H9 (cell line): ENCODE measurements at regions not wholly inside any gene's neighbourhood (a gene's known extent, or its start where the extent isn't known, plus 50 kb on each side); places are given as distances from the start of the nearest gene placed in this dataset.

Source experiments
- DNase-seq: peaks from one replicate; pipeline ENCODE4 v3.0.0-alpha.2; 2017
- H2AFZ ChIP-seq: one replicate; pipeline ENCODE4 v1.6.1; 2013; ENCODE audit warnings: mild to moderate bottlenecking, low read length, control low read depth, moderate library complexity
- H2AK5ac ChIP-seq: 2 replicates; pipeline ENCODE4 v1.6.1; 2013; ENCODE audit warnings: low read length, control low read depth, mixed read lengths; ENCODE audit not compliant: insufficient read length
- H2BK120ac ChIP-seq: one replicate; pipeline ENCODE4 v1.6.1; 2013; ENCODE audit warnings: low read depth, mild to moderate bottlenecking, low read length, control low read depth, inconsistent platforms; ENCODE audit not compliant: poor library complexity, severe bottlenecking
- H2BK12ac ChIP-seq: 2 replicates; pipeline ENCODE4 v1.6.1; 2013; ENCODE audit warnings: low read length, control low read depth, mixed read lengths, low read depth; ENCODE audit not compliant: insufficient read length
- H2BK15ac ChIP-seq: 2 replicates; pipeline ENCODE4 v1.6.1; 2013; ENCODE audit warnings: low read depth, low read length, control low read depth
- H2BK20ac ChIP-seq: one replicate; pipeline ENCODE4 v1.6.1; 2013; ENCODE audit warnings: low read depth, mild to moderate bottlenecking, low read length, control low read depth, inconsistent platforms; ENCODE audit not compliant: poor library complexity, severe bottlenecking
- H2BK5ac ChIP-seq: 2 replicates; pipeline ENCODE4 v1.6.1; 2013; ENCODE audit warnings: low read length, control low read depth, mixed read lengths; ENCODE audit not compliant: insufficient read length
- H3K14ac ChIP-seq: 2 replicates; pipeline ENCODE4 v1.6.1; 2013; ENCODE audit warnings: low read length, control low read depth; ENCODE audit not compliant: insufficient read depth
- H3K18ac ChIP-seq: 2 replicates; pipeline ENCODE4 v1.6.1; 2013; ENCODE audit warnings: low read depth, mild to moderate bottlenecking, mixed read lengths, low read length, control low read depth; ENCODE audit not compliant: insufficient read length
- H3K23ac ChIP-seq: 2 replicates; pipeline ENCODE4 v1.6.1; 2013; ENCODE audit warnings: low read length, control low read depth, mixed read lengths, low read depth; ENCODE audit not compliant: insufficient read length
- H3K23me2 ChIP-seq: 2 replicates; pipeline ENCODE4 v1.6.1; 2013; ENCODE audit warnings: low read depth, mild to moderate bottlenecking, mixed read lengths, low read length, control low read depth; ENCODE audit not compliant: insufficient read length, poor library complexity, severe bottlenecking
- H3K27ac ChIP-seq: 2 replicates; pipeline ENCODE4 v1.5.1; 2013; ENCODE audit warnings: low read length, control low read depth, mixed read lengths, low read depth; ENCODE audit not compliant: insufficient read length
- H3K27me3 ChIP-seq: 2 replicates; pipeline ENCODE4 v1.6.1; 2013; ENCODE audit warnings: low read length, control low read depth, inconsistent platforms; ENCODE audit not compliant: insufficient read depth
- H3K4ac ChIP-seq: 2 replicates; pipeline ENCODE4 v1.6.1; 2013; ENCODE audit warnings: low read depth, mild to moderate bottlenecking, control low read depth, inconsistent platforms, low read length, moderate library complexity
- H3K4me1 ChIP-seq: 2 replicates; pipeline ENCODE4 v1.6.1; 2013; ENCODE audit warnings: low read length, control low read depth, inconsistent platforms; ENCODE audit not compliant: insufficient read depth
- H3K4me2 ChIP-seq: 2 replicates; pipeline ENCODE4 v1.6.1; 2013; ENCODE audit warnings: low read length, control low read depth, mixed read lengths; ENCODE audit not compliant: insufficient read length, insufficient read depth
- H3K56ac ChIP-seq: 2 replicates; pipeline ENCODE4 v1.6.1; 2013; ENCODE audit warnings: low read depth, mild to moderate bottlenecking, mixed read lengths, low read length, control low read depth; ENCODE audit not compliant: insufficient read length
- H3K79me1 ChIP-seq: 2 replicates; pipeline ENCODE4 v1.6.1; 2013; ENCODE audit warnings: low read depth, mild to moderate bottlenecking, moderate library complexity, low read length, control low read depth, inconsistent platforms; ENCODE audit not compliant: insufficient read depth, poor library complexity, severe bottlenecking
- H3K79me2 ChIP-seq: 2 replicates; pipeline ENCODE4 v1.6.1; 2013; ENCODE audit warnings: low read length, control low read depth, inconsistent platforms; ENCODE audit not compliant: insufficient read depth
- H3K9ac ChIP-seq: 2 replicates; pipeline ENCODE4 v1.6.1; 2013; ENCODE audit warnings: low read length, control low read depth, mixed read lengths; ENCODE audit not compliant: insufficient read length; ENCODE audit errors: extremely low read depth
- H3K9me3 ChIP-seq: one replicate; pipeline ENCODE4 v1.6.1; 2013; ENCODE audit warnings: low read depth, low read length, inconsistent platforms; ENCODE audit not compliant: control insufficient read depth
- H3T11ph ChIP-seq: one replicate; pipeline ENCODE4 v1.6.1; 2013; ENCODE audit warnings: mild to moderate bottlenecking, low read length, control low read depth, inconsistent platforms
- H4K20me1 ChIP-seq: one replicate; pipeline ENCODE4 v1.6.1; 2013; ENCODE audit not compliant: control insufficient read depth, insufficient read length, insufficient read depth
- H4K5ac ChIP-seq: 2 replicates; pipeline ENCODE4 v1.6.1; 2013; ENCODE audit warnings: low read depth, mild to moderate bottlenecking, mixed read lengths, low read length, control low read depth; ENCODE audit not compliant: insufficient read length
- H4K8ac ChIP-seq: replicated peaks from 2 replicates; pipeline ENCODE4 v1.6.1; 2013; ENCODE audit warnings: low read length, control low read depth, mixed read lengths, low read depth; ENCODE audit not compliant: insufficient read length
- H4K91ac ChIP-seq: 2 replicates; pipeline ENCODE4 v1.6.1; 2013; ENCODE audit warnings: low read depth, mild to moderate bottlenecking, moderate library complexity, mixed read lengths, low read length, control low read depth; ENCODE audit not compliant: insufficient read length
- H3K27ac Mint-ChIP-seq, 3 experiments: 2 replicates in 2 of 3; 3 replicates in 1 of 3; pipeline ENCODE4 v1.8.0; 2020 to 2021; ENCODE audit warnings: mixed read lengths in 3 of 3, mild to moderate bottlenecking in 1 of 3, moderate library complexity in 1 of 3
- H3K27me3 Mint-ChIP-seq: 2 replicates; pipeline ENCODE4 v1.8.0; 2021; ENCODE audit warnings: low read depth, mild to moderate bottlenecking, moderate library complexity, mixed read lengths
- H3K36me3 Mint-ChIP-seq, 3 experiments: 2 replicates in 2 of 3; 3 replicates in 1 of 3; pipeline ENCODE4 v1.8.0; 2020 to 2021; ENCODE audit warnings: low read depth in 3 of 3, mixed read lengths in 3 of 3; ENCODE audit not compliant: insufficient read depth in 1 of 3
- H3K4me1 Mint-ChIP-seq, 2 experiments: 2 replicates each; pipeline ENCODE4 v1.8.0; 2020; ENCODE audit warnings: mixed read lengths in 2 of 2
- H3K4me3 Mint-ChIP-seq, 2 experiments: 2 replicates in 1 of 2; 3 replicates in 1 of 2; pipeline ENCODE4 v1.8.0; 2020 to 2021; ENCODE audit warnings: mild to moderate bottlenecking in 2 of 2, mixed read lengths in 2 of 2, moderate library complexity in 1 of 2
- H3K9me3 Mint-ChIP-seq, 2 experiments: 2 replicates in 1 of 2; 3 replicates in 1 of 2; pipeline ENCODE4 v1.8.0; 2020; ENCODE audit warnings: mild to moderate bottlenecking in 2 of 2, mixed read lengths in 2 of 2, moderate library complexity in 1 of 2
- WGBS: extraction: QIAGEN DNeasy Blood & Tissue Kit; methylation state at CpG from one replicate; pipeline ENCODE4 v1.1.7; 2013; ENCODE audit warnings: missing lambda C conversion rate, low lambda C conversion rate, mixed read lengths; ENCODE audit not compliant: insufficient read length; ENCODE audit errors: extremely low coverage; 5-methylcytosine and 5-hydroxymethylcytosine counted together
- TF ChIP-seq, protein P1 (sequence below): fragments of 200-600 bp; sonication (generic); conservative IDR thresholded peaks from 3 replicates; pipeline ENCODE4 v1.8.0; 2021; ENCODE audit warnings: antibody characterized with exemption, mild to moderate bottlenecking

DNA sequence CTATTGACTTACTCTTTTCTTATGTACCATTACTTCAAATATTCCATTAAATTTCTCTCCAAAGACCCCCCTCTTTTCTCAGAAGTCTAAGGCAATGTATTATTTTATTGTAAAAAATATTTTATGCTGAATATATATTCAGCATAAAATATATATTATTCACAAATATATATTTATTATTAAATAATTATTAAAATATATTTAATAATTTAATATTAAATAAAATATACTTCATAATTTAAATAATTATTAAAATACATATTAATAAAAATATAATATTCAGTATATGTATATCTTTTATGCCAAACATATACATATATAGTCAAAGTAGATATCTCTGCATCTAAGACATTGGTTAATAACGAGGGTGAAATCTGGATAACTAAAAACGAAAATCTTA lies 418.4 kb downstream of the GASK1B start:
- Histone ChIP-seq H2AK5ac (no peak overlapping the region), H2BK120ac (no peak overlapping the region), H2BK5ac (no peak overlapping the region), H3K79me1 (no peaks in the 10 kb centered on the region), H3K4ac (no peak overlapping the region), H4K20me1 (no peaks in the 10 kb centered on the region), H3K79me2 (no peaks in the 10 kb centered on the region), H3K56ac (no peak overlapping the region), H2BK15ac (no peak overlapping the region), H3K4me1 (no peaks in the 10 kb centered on the region), H3K14ac (no peak overlapping the region), H3K9ac (no peak overlapping the region), H4K8ac (no peak overlapping the region), H3K4me2 (no peak overlapping the region), H3K18ac (no peak overlapping the region), H3K23me2 (no peaks in the 10 kb centered on the region), H2BK12ac (no peak overlapping the region), H2BK20ac (no peak overlapping the region), H3K23ac (no peak overlapping the region), H4K91ac (no peak overlapping the region), H3K27ac (no peak overlapping the region), H2AFZ (no peak overlapping the region), H3K27me3 (no peaks in the 10 kb centered on the region), H4K5ac (no peak overlapping the region), H3K9me3 (no peaks in the 10 kb centered on the region), H3T11ph (no peak overlapping the region)
- H3K4me1 Mint-ChIP-seq = no peaks in the 10 kb centered on the region
- H3K4me3 Mint-ChIP-seq = no peak overlapping the region
- DNase-seq = no peak
- WGBS = no CpG with 5 or more reads among the region's 2 CpGs
- peaks cover 0 to 11% of the 10 kb centered on the region in 2 experiments; a peak in 4 of 5 replicates for H3K9me3 Mint-ChIP-seq
- TF ChIP-seq, protein P1, sequence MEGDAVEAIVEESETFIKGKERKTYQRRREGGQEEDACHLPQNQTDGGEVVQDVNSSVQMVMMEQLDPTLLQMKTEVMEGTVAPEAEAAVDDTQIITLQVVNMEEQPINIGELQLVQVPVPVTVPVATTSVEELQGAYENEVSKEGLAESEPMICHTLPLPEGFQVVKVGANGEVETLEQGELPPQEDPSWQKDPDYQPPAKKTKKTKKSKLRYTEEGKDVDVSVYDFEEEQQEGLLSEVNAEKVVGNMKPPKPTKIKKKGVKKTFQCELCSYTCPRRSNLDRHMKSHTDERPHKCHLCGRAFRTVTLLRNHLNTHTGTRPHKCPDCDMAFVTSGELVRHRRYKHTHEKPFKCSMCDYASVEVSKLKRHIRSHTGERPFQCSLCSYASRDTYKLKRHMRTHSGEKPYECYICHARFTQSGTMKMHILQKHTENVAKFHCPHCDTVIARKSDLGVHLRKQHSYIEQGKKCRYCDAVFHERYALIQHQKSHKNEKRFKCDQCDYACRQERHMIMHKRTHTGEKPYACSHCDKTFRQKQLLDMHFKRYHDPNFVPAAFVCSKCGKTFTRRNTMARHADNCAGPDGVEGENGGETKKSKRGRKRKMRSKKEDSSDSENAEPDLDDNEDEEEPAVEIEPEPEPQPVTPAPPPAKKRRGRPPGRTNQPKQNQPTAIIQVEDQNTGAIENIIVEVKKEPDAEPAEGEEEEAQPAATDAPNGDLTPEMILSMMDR = no peak
- no peaks in the 10 kb centered on the region for H3K27me3 Mint-ChIP-seq
- no peak overlapping the region for H3K27ac Mint-ChIP-seq
- H3K36me3 Mint-ChIP-seq = no peaks in the 10 kb centered on the region
